H9 (cell line): ENCODE measurements at regions not wholly inside any gene's neighbourhood (a gene's known extent, or its start where the extent isn't known, plus 50 kb on each side); places are given as distances from the start of the nearest gene placed in this dataset.

Experiments
- DNase-seq: peaks from one replicate; pipeline ENCODE4 v3.0.0-alpha.2; 2017
- H2AFZ ChIP-seq: one replicate; pipeline ENCODE4 v1.6.1; 2013; ENCODE audit warnings: mild to moderate bottlenecking, low read length, control low read depth, moderate library complexity
- H2AK5ac ChIP-seq: 2 replicates; pipeline ENCODE4 v1.6.1; 2013; ENCODE audit warnings: low read length, control low read depth, mixed read lengths; ENCODE audit not compliant: insufficient read length
- H2BK120ac ChIP-seq: one replicate; pipeline ENCODE4 v1.6.1; 2013; ENCODE audit warnings: low read depth, mild to moderate bottlenecking, low read length, control low read depth, inconsistent platforms; ENCODE audit not compliant: poor library complexity, severe bottlenecking
- H2BK12ac ChIP-seq: 2 replicates; pipeline ENCODE4 v1.6.1; 2013; ENCODE audit warnings: low read length, control low read depth, mixed read lengths, low read depth; ENCODE audit not compliant: insufficient read length
- H2BK15ac ChIP-seq: 2 replicates; pipeline ENCODE4 v1.6.1; 2013; ENCODE audit warnings: low read depth, low read length, control low read depth
- H2BK20ac ChIP-seq: one replicate; pipeline ENCODE4 v1.6.1; 2013; ENCODE audit warnings: low read depth, mild to moderate bottlenecking, low read length, control low read depth, inconsistent platforms; ENCODE audit not compliant: poor library complexity, severe bottlenecking
- H2BK5ac ChIP-seq: 2 replicates; pipeline ENCODE4 v1.6.1; 2013; ENCODE audit warnings: low read length, control low read depth, mixed read lengths; ENCODE audit not compliant: insufficient read length
- H3K14ac ChIP-seq: 2 replicates; pipeline ENCODE4 v1.6.1; 2013; ENCODE audit warnings: low read length, control low read depth; ENCODE audit not compliant: insufficient read depth
- H3K18ac ChIP-seq: 2 replicates; pipeline ENCODE4 v1.6.1; 2013; ENCODE audit warnings: low read depth, mild to moderate bottlenecking, mixed read lengths, low read length, control low read depth; ENCODE audit not compliant: insufficient read length
- H3K23ac ChIP-seq: 2 replicates; pipeline ENCODE4 v1.6.1; 2013; ENCODE audit warnings: low read length, control low read depth, mixed read lengths, low read depth; ENCODE audit not compliant: insufficient read length
- H3K23me2 ChIP-seq: 2 replicates; pipeline ENCODE4 v1.6.1; 2013; ENCODE audit warnings: low read depth, mild to moderate bottlenecking, mixed read lengths, low read length, control low read depth; ENCODE audit not compliant: insufficient read length, poor library complexity, severe bottlenecking
- H3K27ac ChIP-seq: 2 replicates; pipeline ENCODE4 v1.5.1; 2013; ENCODE audit warnings: low read length, control low read depth, mixed read lengths, low read depth; ENCODE audit not compliant: insufficient read length
- H3K27me3 ChIP-seq: 2 replicates; pipeline ENCODE4 v1.6.1; 2013; ENCODE audit warnings: low read length, control low read depth, inconsistent platforms; ENCODE audit not compliant: insufficient read depth
- H3K4ac ChIP-seq: 2 replicates; pipeline ENCODE4 v1.6.1; 2013; ENCODE audit warnings: low read depth, mild to moderate bottlenecking, control low read depth, inconsistent platforms, low read length, moderate library complexity
- H3K4me1 ChIP-seq: 2 replicates; pipeline ENCODE4 v1.6.1; 2013; ENCODE audit warnings: low read length, control low read depth, inconsistent platforms; ENCODE audit not compliant: insufficient read depth
- H3K4me2 ChIP-seq: 2 replicates; pipeline ENCODE4 v1.6.1; 2013; ENCODE audit warnings: low read length, control low read depth, mixed read lengths; ENCODE audit not compliant: insufficient read length, insufficient read depth
- H3K56ac ChIP-seq: 2 replicates; pipeline ENCODE4 v1.6.1; 2013; ENCODE audit warnings: low read depth, mild to moderate bottlenecking, mixed read lengths, low read length, control low read depth; ENCODE audit not compliant: insufficient read length
- H3K79me1 ChIP-seq: 2 replicates; pipeline ENCODE4 v1.6.1; 2013; ENCODE audit warnings: low read depth, mild to moderate bottlenecking, moderate library complexity, low read length, control low read depth, inconsistent platforms; ENCODE audit not compliant: insufficient read depth, poor library complexity, severe bottlenecking
- H3K79me2 ChIP-seq: 2 replicates; pipeline ENCODE4 v1.6.1; 2013; ENCODE audit warnings: low read length, control low read depth, inconsistent platforms; ENCODE audit not compliant: insufficient read depth
- H3K9ac ChIP-seq: 2 replicates; pipeline ENCODE4 v1.6.1; 2013; ENCODE audit warnings: low read length, control low read depth, mixed read lengths; ENCODE audit not compliant: insufficient read length; ENCODE audit errors: extremely low read depth
- H3K9me3 ChIP-seq: one replicate; pipeline ENCODE4 v1.6.1; 2013; ENCODE audit warnings: low read depth, low read length, inconsistent platforms; ENCODE audit not compliant: control insufficient read depth
- H3T11ph ChIP-seq: one replicate; pipeline ENCODE4 v1.6.1; 2013; ENCODE audit warnings: mild to moderate bottlenecking, low read length, control low read depth, inconsistent platforms
- H4K20me1 ChIP-seq: one replicate; pipeline ENCODE4 v1.6.1; 2013; ENCODE audit not compliant: control insufficient read depth, insufficient read length, insufficient read depth
- H4K5ac ChIP-seq: 2 replicates; pipeline ENCODE4 v1.6.1; 2013; ENCODE audit warnings: low read depth, mild to moderate bottlenecking, mixed read lengths, low read length, control low read depth; ENCODE audit not compliant: insufficient read length
- H4K8ac ChIP-seq: replicated peaks from 2 replicates; pipeline ENCODE4 v1.6.1; 2013; ENCODE audit warnings: low read length, control low read depth, mixed read lengths, low read depth; ENCODE audit not compliant: insufficient read length
- H4K91ac ChIP-seq: 2 replicates; pipeline ENCODE4 v1.6.1; 2013; ENCODE audit warnings: low read depth, mild to moderate bottlenecking, moderate library complexity, mixed read lengths, low read length, control low read depth; ENCODE audit not compliant: insufficient read length
- H3K27ac Mint-ChIP-seq, 3 experiments: 2 replicates in 2 of 3; 3 replicates in 1 of 3; pipeline ENCODE4 v1.8.0; 2020 to 2021; ENCODE audit warnings: mixed read lengths in 3 of 3, mild to moderate bottlenecking in 1 of 3, moderate library complexity in 1 of 3
- H3K27me3 Mint-ChIP-seq: 2 replicates; pipeline ENCODE4 v1.8.0; 2021; ENCODE audit warnings: low read depth, mild to moderate bottlenecking, moderate library complexity, mixed read lengths
- H3K36me3 Mint-ChIP-seq, 3 experiments: 2 replicates in 2 of 3; 3 replicates in 1 of 3; pipeline ENCODE4 v1.8.0; 2020 to 2021; ENCODE audit warnings: low read depth in 3 of 3, mixed read lengths in 3 of 3; ENCODE audit not compliant: insufficient read depth in 1 of 3
- H3K4me1 Mint-ChIP-seq, 2 experiments: 2 replicates each; pipeline ENCODE4 v1.8.0; 2020; ENCODE audit warnings: mixed read lengths in 2 of 2
- H3K4me3 Mint-ChIP-seq, 2 experiments: 2 replicates in 1 of 2; 3 replicates in 1 of 2; pipeline ENCODE4 v1.8.0; 2020 to 2021; ENCODE audit warnings: mild to moderate bottlenecking in 2 of 2, mixed read lengths in 2 of 2, moderate library complexity in 1 of 2
- H3K9me3 Mint-ChIP-seq, 2 experiments: 2 replicates in 1 of 2; 3 replicates in 1 of 2; pipeline ENCODE4 v1.8.0; 2020; ENCODE audit warnings: mild to moderate bottlenecking in 2 of 2, mixed read lengths in 2 of 2, moderate library complexity in 1 of 2
- WGBS: extraction: QIAGEN DNeasy Blood & Tissue Kit; methylation state at CpG from one replicate; pipeline ENCODE4 v1.1.7; 2013; ENCODE audit warnings: missing lambda C conversion rate, low lambda C conversion rate, mixed read lengths; ENCODE audit not compliant: insufficient read length; ENCODE audit errors: extremely low coverage; 5-methylcytosine and 5-hydroxymethylcytosine counted together
- TF ChIP-seq, protein P1 (sequence below): fragments of 200-600 bp; sonication (generic); conservative IDR thresholded peaks from 3 replicates; pipeline ENCODE4 v1.8.0; 2021; ENCODE audit warnings: antibody characterized with exemption, mild to moderate bottlenecking

GRCh38 chr6:98539741-98540140 lies 294.6 kb upstream of the POU3F2 start:
- Histone ChIP-seq H2BK12ac (no peak overlapping the region), H3K9ac (no peak overlapping the region), H3K9me3 (no peaks in the 10 kb centered on the region), H4K5ac (no peak overlapping the region), H4K8ac (no peak overlapping the region), H2BK120ac (no peak overlapping the region), H3K23me2 (no peaks in the 10 kb centered on the region), H4K91ac (no peak overlapping the region), H2AFZ (no peak overlapping the region), H3T11ph (no peak overlapping the region), H3K4me2 (no peak overlapping the region), H3K18ac (no peak overlapping the region), H3K56ac (no peak overlapping the region), H3K4ac (no peak overlapping the region), H2BK15ac (no peak overlapping the region), H4K20me1 (no peaks in the 10 kb centered on the region), H3K27ac (peak overlapping the region; percentile 52), H3K23ac (no peak overlapping the region), H2AK5ac (no peak overlapping the region), H3K79me1 (no peaks in the 10 kb centered on the region), H3K27me3 (no peaks in the 10 kb centered on the region), H3K4me1 (no peaks in the 10 kb centered on the region; the same call in 1 of the 2 replicates), H3K14ac (no peak overlapping the region), H3K79me2 (no peaks in the 10 kb centered on the region), H2BK20ac (no peak overlapping the region), H2BK5ac (no peak overlapping the region)
- Mint-ChIP-seq H3K4me1 (peaks cover 0 to 11% of the 10 kb centered on the region in 2 experiments; a peak in 1 of 4 replicates), H3K9me3 (no peaks in the 10 kb centered on the region), H3K36me3 (no peaks in the 10 kb centered on the region; a peak in 1 of 7 replicates), H3K27me3 (no peaks in the 10 kb centered on the region), H3K4me3 (no peak overlapping the region), H3K27ac (no peak overlapping the region)
- WGBS: no CpG with 5 or more reads among the region's 2 CpGs
- TF ChIP-seq, protein P1, sequence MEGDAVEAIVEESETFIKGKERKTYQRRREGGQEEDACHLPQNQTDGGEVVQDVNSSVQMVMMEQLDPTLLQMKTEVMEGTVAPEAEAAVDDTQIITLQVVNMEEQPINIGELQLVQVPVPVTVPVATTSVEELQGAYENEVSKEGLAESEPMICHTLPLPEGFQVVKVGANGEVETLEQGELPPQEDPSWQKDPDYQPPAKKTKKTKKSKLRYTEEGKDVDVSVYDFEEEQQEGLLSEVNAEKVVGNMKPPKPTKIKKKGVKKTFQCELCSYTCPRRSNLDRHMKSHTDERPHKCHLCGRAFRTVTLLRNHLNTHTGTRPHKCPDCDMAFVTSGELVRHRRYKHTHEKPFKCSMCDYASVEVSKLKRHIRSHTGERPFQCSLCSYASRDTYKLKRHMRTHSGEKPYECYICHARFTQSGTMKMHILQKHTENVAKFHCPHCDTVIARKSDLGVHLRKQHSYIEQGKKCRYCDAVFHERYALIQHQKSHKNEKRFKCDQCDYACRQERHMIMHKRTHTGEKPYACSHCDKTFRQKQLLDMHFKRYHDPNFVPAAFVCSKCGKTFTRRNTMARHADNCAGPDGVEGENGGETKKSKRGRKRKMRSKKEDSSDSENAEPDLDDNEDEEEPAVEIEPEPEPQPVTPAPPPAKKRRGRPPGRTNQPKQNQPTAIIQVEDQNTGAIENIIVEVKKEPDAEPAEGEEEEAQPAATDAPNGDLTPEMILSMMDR: peak; percentile 50
- DNase-seq: no peak
